ENCODE measurements at regions not wholly inside any gene's neighbourhood (a gene's known extent, or its start where the extent isn't known, plus 50 kb on each side); places are given as distances from the start of the nearest gene placed in this dataset.

DNA sequence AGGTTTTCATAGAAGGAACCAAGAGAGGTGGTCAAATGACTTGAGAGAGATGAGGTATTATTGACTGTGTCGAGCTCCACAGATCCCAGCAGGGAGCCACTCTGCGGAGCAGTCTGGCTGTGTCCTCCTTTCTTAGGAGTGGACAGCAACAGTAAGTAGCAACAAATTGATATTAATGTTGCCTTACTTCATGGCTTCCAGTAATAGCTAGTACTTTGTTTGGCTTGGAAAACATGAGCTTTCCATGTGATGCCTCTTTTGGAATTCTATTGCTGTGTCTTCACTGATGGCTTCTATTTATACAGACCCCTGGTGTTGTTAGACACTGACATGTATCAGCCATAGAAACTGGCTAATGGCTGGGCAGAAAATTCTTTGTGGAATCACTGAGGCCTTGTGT, 531.2 kb upstream of the CCDC196 start:
- no peak for TF ChIP-seq CTCF (conservative IDR thresholded peaks at IDR 0.05 in 1 of 2, IDR thresholded peaks at IDR 0.05 in 1 of 2; ENCODE audit: low read depth in 1 of 2, low read length in 2 of 2)
- TF ChIP-seq EZH2 (IDR thresholded peaks at IDR 0.05; ENCODE audit: low read length, missing control alignments), result no peak

Data from fibroblast of lung (primary cell).